Left colon (tissue), 2 donors: ENCODE measurements at regions not wholly inside any gene's neighbourhood (a gene's known extent, or its start where the extent isn't known, plus 50 kb on each side); places are given as distances from the start of the nearest gene placed in this dataset.
A peak's percentile ranks its signal among the peaks of the same experiment; 100 is the strongest.
"Not testable (repeated sequence)": the region's sequence is repeated elsewhere in the genome, so short reads cannot be mapped to it uniquely, and the experiment has no call there.

Experiments
- ATAC-seq: fragments of 200-7000 bp; cut with Tn5 transposase; one replicate; pipeline ENCODE4 v1.9.1; 2020; ENCODE audit warnings: mild to moderate bottlenecking, moderate library complexity
- DNase-seq, 2 donors: peaks; one replicate each; pipeline ENCODE4 v3.0.0-alpha.2; 2020
- intact Hi-C, 2 donors: fragments of 100-400 bp; cut with DNase I in 1 of 2; cut with micrococcal nuclease in 1 of 2; formaldehyde crosslinking; loops; one replicate each; pipeline versions ENCODE4 v1.11.2 to v1.14.0; 2022; cut with DNase I, micrococcal nuclease
- donor health status: DM: no; HTN: no; CAD: no.
- donor health status: DM: yes; HTN: yes; CAD: no.

DNA sequence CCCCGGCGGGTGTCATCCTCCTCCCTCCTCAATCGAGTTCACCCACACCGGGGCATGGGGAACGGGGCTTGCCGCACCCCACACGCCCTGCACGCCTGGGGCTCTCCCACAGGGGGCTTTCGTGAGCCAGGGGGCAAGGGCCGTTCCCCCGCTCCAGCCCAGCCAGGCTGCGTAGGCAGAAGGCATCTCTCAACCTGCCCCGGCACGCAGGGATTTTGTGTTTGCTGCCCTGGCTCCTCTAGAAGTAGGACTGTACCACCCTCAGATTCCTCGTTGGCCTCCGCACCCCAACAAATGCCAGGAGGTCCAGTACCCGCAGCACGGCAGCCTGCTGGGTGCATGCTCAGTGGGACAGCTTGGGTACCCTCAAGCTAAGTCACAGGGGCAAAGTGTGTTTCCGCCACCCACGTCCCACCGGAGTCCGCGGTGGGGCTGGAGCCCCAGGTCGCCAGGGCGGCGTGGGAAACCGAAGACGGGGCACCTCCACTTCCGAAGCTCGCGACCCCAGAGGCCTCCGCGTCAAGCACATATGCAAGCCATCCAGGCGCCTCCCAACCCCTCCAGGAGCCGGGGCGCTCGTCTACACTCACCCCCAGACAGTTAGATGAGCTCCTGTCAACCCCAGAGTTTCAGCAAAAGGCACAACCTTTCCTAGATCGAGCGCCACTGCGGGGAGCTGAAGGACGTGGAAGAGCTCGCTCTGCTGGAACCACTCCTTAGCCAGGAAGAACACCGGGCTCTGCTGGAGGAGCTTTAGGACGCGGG lies 1495.7 kb upstream of the DEFB115 start:
- ATAC-seq, DNase-seq, intact Hi-C loops: not testable (repeated sequence)

DNA sequence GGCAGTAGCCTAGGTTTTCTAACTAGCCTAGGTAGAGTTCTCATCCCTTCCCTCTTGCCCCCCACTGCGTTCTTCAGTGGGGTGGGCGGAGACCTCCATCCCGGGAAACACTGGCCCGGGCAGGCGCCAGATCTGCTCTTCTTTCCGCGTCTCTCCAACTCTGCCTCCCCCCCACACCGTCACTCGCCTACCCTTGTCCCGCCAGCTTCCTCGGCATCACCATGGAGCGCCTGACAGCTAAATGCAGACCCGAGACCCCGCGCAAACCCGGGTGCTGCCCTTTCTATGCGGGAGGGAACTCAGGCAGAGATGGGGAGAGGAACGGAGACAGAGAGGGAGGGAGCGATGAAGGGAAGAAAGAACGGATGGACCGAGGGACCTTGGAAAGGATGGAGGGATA lies 1494.8 kb upstream of the DEFB115 start:
- DNase-seq (no peak), ATAC-seq (no peak)
- intact Hi-C loops: no loop called here

- intact Hi-C loops: no loop called here
- DNase-seq (no peak), ATAC-seq (no peak)
Observed at GRCh38 chr20:29763821-29764511, 1493.5 kb upstream of the DEFB115 start.

DNA sequence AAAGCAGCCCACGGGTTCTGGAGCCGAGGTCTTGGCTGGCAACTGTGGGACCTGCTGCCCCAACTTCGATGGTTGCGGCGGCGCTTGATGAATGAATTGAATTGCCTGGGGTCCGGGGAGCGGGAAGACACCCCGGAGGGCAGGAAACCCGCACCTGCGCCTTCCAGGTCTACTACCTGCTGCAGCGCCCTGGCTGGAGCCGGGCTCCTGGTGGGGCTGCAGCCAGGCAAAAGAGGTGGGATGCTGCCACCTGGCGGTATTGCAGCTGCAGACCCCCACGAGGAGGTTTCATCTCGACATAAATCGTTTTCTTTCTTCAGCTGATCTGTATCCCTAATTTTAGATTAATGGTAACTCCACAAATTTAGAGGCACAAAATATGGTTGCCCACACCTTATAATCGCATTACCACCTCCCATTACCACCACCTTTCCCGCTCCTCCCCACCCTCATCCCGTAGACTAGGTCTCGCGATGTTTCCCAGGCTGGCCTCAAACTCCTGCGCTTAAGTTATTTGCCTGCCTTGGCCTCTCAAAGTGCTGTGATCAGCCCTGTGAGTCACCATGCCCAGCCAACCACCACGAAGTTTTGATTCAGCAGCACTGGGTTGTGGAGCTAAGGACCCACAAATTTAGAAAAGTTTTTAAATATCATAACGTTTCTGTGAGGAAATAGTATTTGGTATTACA lies 1492.4 kb upstream of the DEFB115 start:
- DNase-seq, intact Hi-C loops, ATAC-seq: not testable (repeated sequence)

- intact Hi-C loops, DNase-seq: not testable (repeated sequence)
Observed at GRCh38 chr20:29778033-29778432, 1479.4 kb upstream of the DEFB115 start.

DNA sequence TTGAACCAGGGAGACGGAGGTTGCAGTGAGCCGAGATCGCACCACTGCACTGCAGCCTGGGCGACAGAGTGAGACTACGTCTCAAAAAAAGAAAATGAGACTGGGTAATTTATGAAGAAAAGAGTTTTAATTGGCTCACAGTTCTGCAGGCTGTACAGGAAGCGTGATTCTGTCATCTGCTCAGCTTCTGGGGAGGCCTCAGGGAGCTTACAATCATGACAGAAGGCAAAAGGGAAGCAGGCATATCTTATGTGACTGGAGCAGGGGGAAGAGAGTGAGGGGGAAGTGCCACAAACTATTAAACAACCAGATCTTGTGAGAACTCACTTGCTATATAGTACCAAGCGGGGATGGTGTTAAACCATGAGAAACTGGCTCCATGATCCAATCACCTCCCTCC lies 1476.2 kb upstream of the DEFB115 start:
- intact Hi-C loops, ATAC-seq, DNase-seq: not testable (repeated sequence)

More at GRCh38 chr20:29778033-29778432, 1479.4 kb upstream of the DEFB115 start:
- not testable (repeated sequence) for ATAC-seq

DNA sequence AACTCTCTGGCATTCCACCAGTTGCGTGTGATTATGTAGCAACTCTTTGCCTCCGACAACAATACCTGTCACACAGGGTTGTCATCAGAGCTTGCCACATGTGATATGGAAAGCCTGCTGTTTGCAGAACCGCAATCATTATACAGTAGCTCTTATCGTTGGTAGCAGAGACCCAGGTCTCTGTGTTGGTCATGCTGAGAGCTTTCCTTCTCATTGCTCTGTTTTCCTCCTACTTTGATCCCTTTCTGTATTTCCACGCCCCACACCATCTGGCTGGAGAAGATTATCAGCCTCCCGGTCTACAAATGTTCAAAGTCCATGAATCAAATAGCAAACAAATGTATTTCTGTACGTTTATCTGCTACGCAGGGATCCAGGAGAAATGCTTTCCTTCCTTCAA lies 1475.6 kb upstream of the DEFB115 start:
- ATAC-seq, DNase-seq, intact Hi-C loops: not testable (repeated sequence)

DNA sequence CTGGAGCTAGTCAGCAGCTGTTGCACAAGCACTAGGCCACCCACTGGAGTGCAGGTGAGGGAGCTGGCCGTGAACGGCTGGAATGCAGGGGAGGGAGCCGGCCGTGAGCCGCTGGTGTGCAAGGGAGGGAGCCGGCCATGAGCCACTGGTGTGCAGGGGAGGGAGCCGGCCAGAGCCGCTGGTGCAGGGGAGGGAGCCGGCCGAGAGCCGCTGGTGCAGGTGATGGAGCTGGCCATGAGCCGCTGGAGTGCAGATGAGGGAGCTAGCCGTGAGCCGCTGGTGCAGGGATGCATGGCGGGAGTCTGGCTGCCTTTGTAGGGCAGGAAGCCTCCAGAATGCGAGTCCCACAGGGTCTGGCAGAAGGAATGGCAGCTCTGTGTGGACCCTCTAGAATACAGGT lies 1470.0 kb upstream of the DEFB115 start:
- DNase-seq, intact Hi-C loops, ATAC-seq: not testable (repeated sequence)

- ATAC-seq (no peak), DNase-seq (no peak)
- intact Hi-C loops: no loop called here
Observed at GRCh38 chr20:29790510-29790909, 1467.0 kb upstream of the DEFB115 start.

GRCh38 chr20:29831508-29831907 lies 1426.0 kb upstream of the DEFB115 start:
- DNase-seq, intact Hi-C loops, ATAC-seq: not testable (repeated sequence)

DNA sequence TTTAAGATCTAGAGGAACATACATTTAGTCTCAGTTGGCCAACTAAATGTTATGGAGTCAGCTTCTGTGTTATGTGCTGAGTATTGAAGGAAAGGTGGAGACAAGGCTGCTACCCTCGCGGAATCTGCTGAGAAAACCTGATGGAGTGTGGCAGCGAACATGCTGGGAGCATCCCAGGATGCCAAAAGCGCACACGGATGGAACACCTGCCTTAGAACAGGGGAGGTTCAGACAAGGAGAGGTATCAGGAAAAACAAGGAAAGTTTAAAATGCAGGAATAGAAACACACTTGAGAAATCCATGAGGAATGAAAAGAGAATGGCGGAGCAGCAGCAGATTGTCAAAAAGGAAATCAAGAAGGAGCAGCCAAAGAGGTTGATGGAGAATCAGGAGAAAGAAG lies 1389.5 kb upstream of the DEFB115 start:
- intact Hi-C loops, DNase-seq, ATAC-seq: not testable (repeated sequence)

- intact Hi-C loops, DNase-seq, ATAC-seq: not testable (repeated sequence)
Observed at GRCh38 chr20:29868688-29869087, 1388.8 kb upstream of the DEFB115 start.

DNA sequence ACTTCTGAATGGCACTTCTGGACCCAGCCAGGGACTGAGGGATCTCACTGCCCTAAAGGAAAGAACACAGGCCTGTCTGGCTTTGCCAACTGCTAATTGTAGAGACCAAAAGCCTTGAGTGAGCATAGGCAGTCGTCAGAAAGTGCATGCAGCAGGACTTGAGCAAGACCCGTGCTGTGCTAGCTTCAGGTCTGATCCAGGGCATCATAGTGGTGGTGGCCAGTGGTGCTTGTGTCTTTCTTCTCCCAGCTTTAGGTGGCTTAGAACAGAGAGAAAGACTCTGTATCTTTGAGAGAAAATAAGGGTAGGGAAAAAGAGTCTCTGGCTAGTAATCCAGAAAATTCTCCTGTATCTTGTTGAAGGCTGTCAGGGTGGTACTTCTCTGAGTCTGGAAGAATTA lies 1385.6 kb upstream of the DEFB115 start:
- DNase-seq, ATAC-seq, intact Hi-C loops: not testable (repeated sequence)

DNA sequence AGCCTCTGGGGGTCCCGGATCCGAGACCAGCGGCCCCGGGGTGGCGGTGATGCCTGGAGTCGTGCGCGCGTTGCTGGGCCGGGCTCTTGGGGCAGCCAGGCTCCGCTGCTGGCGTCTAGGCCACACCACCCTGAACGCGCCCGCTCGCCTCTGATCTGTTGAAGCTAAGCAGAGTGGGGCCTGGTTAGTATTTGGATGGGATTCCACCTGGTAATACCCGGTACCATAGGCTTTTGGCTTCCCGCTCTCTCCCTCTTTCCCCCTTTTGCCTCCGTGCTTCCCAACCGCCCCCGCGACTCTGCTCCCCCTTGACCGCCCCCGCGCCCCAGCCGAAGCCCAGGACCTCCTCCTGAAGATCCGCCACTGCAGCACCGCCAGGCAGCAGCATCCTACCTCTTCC lies 1383.5 kb upstream of the DEFB115 start:
- ATAC-seq (no peak), DNase-seq (peak; percentile 30 to 66)
- intact Hi-C loops: no loop called here

- DNase-seq (peak in 1 of 2 donors; percentile 20), ATAC-seq (no peak)
- intact Hi-C loops: no loop called here
Observed at GRCh38 chr20:29874476-29875202, 1382.8 kb upstream of the DEFB115 start.

DNA sequence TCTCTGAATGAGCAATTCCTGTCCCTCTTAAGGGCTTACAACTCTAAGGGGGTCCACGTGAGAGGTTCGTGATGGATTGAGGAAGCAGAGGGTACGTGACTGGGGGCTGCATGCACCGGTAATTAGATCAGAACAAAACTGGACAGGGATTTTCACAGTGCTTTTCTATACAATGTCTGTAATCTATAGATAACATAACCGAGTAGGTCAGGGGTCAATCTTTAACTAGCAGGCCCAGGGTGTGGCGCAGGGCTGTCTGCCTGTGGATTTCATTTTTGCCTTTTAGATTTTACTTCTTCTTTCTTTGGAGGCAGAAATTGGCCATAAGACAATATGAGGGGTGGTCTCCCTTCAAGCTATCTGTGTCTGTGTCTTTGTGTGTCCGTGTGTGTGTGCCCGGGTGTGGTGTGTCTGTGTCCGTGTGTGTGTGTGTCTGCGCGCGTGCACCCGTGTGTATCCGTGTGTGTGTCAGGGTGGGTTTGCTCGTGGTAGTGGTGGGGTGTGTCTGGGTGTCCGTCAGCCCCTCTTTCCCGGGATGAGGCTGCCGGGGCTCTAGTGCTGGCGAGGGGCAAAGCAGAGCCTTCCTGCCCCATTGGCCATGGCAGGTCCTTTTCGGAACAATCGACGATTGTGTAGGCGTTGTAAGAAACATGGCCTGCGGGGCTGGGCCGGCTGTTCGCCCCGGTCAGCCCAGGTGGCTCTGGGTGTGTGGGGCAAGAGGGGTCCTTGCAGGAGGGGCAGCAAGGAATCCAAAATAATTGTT lies 1382.0 kb upstream of the DEFB115 start:
- intact Hi-C loops: not testable (repeated sequence)
- ATAC-seq: peak; percentile 32
- DNase-seq: peak in 1 of 2 donors; percentile 26

- ATAC-seq, intact Hi-C loops: not testable (repeated sequence)
- peak in 1 of 2 donors; percentile 18 for DNase-seq
Observed at GRCh38 chr20:29876084-29876910, 1381.2 kb upstream of the DEFB115 start.
